ENCODE measurements at regions not wholly inside any gene's neighbourhood (a gene's known extent, or its start where the extent isn't known, plus 50 kb on each side); places are given as distances from the start of the nearest gene placed in this dataset.

DNA sequence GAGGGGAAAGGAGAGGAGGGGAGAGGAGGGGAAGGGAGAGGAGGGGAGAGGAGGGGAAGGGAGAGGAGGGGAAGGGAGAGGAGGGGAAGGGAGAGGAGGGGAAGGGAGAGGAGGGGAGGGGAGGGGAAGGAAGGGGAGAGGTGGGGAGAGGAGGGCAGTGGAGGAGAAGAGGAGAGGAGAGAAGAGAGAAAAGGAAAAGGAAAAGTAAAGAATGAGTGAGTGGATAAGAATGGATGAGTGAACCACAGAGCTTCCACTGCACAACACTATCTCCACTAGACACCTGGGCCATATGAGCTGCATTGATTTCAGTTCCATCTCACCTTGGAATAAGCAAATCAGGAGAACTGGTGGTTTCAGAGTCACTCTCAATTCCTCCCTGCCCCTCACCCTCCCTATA is 204.1 kb upstream of the TOX3 start:
- in situ Hi-C loops (cut with MboI), result no loop called here
- H4K20me1 ChIP-seq (ENCODE audit: control insufficient read depth, insufficient read depth), result no peaks in the 10 kb centered on the region
- H3K36me3 ChIP-seq (ENCODE audit: control insufficient read depth in 2 of 2, insufficient read depth in 2 of 2, low read length in 1 of 2), result no peaks in the 10 kb centered on the region
- DNase-seq (ENCODE audit: low read depth, low spot score) (no peak), FAIRE-seq (no peak), ATAC-seq (no peak)
- TF ChIP-seq NBN (IDR thresholded peaks at IDR 0.05), result no peak
- no peak for TF ChIP-seq CBX3 (IDR thresholded peaks at IDR 0.05; ENCODE audit: borderline replicate concordance, low read depth)
- H3K4me1 ChIP-seq (ENCODE audit: control insufficient read depth, insufficient read depth, low read length), result no peaks in the 10 kb centered on the region
- H3K4me3 ChIP-seq, result no peak overlapping the region
- ChIA-PET SMC1A (ENCODE audit: uncharacterized antibody, unreplicated experiment) (no interaction called here), CTCF (interaction anchor here (0.6 kb wide), 1 partner anchor 674 kb away, joined by 3 read pairs; no protein-coding TSS in a partner anchor), POLR2A (no interaction called here), RAD21 (ENCODE audit: unreplicated experiment) (no interaction called here)
- H3K79me2 ChIP-seq (ENCODE audit: control insufficient read depth, insufficient read depth, low read length), result no peaks in the 10 kb centered on the region
- no peaks in the 10 kb centered on the region; the same call in 2 of the 3 replicates for H3K9me3 ChIP-seq (replicated peaks; ENCODE audit: control insufficient read depth, insufficient read depth, low read length)
- H3K27ac ChIP-seq (ENCODE audit: control insufficient read depth, insufficient read depth), result no peak overlapping the region
- no peaks in the 10 kb centered on the region for H3K27me3 ChIP-seq (replicated peaks in 1 of 2; ENCODE audit: control insufficient read depth in 2 of 2, insufficient read depth in 2 of 2, low read length in 1 of 2)
- no peak overlapping the region for H3K4me2 ChIP-seq (ENCODE audit: control insufficient read depth, insufficient read depth)
- intact Hi-C loops (cut with micrococcal nuclease; ENCODE audit: unreplicated experiment), result no loop called here
- H3K9ac ChIP-seq (ENCODE audit: control insufficient read depth, insufficient read depth, low read length), result no peak overlapping the region
- no TSS peak for BruUV-seq (replicated peaks)
- no peak overlapping the region for H2AFZ ChIP-seq (ENCODE audit: control insufficient read depth, low read depth, low read length)

- ChIA-PET SMC1A (ENCODE audit: uncharacterized antibody, unreplicated experiment) (no interaction called here), CTCF (no interaction called here), POLR2A (no interaction called here), RAD21 (ENCODE audit: unreplicated experiment) (no interaction called here)
- DNase-seq (ENCODE audit: low read depth, low spot score) (no peak), FAIRE-seq (no peak), ATAC-seq (no peak)
- Histone ChIP-seq H3K4me2 (ENCODE audit: control insufficient read depth, insufficient read depth) (no peak overlapping the region), H3K79me2 (ENCODE audit: control insufficient read depth, insufficient read depth, low read length) (no peaks in the 10 kb centered on the region), H2AFZ (ENCODE audit: control insufficient read depth, low read depth, low read length) (no peak overlapping the region), H3K9ac (ENCODE audit: control insufficient read depth, insufficient read depth, low read length) (no peak overlapping the region), H3K9me3 (replicated peaks; ENCODE audit: control insufficient read depth, insufficient read depth, low read length) (no peaks in the 10 kb centered on the region; the same call in 2 of the 3 replicates), H4K20me1 (ENCODE audit: control insufficient read depth, insufficient read depth) (no peaks in the 10 kb centered on the region), H3K27ac (ENCODE audit: control insufficient read depth, insufficient read depth) (no peak overlapping the region), H3K4me3 (no peak overlapping the region), H3K27me3 (replicated peaks in 1 of 2; ENCODE audit: control insufficient read depth in 2 of 2, insufficient read depth in 2 of 2, low read length in 1 of 2) (no peaks in the 10 kb centered on the region), H3K4me1 (ENCODE audit: control insufficient read depth, insufficient read depth, low read length) (no peaks in the 10 kb centered on the region), H3K36me3 (ENCODE audit: control insufficient read depth in 2 of 2, insufficient read depth in 2 of 2, low read length in 1 of 2) (no peaks in the 10 kb centered on the region)
- WGBS (ENCODE audit: insufficient coverage, insufficient replicate concordance, low lambda C conversion rate, missing lambda C conversion rate), result 39% methylated on average over 4 of the region's 4 CpGs
- in situ Hi-C loops (cut with MboI) (no loop called here), intact Hi-C loops (cut with micrococcal nuclease; ENCODE audit: unreplicated experiment) (no loop called here)
- BruUV-seq (replicated peaks), result no TSS peak
- TF ChIP-seq TBL1XR1 (IDR thresholded peaks at IDR 0.05; ENCODE audit: low read depth, low read length) (no peak), KLF5 (IDR thresholded peaks at IDR 0.05; ENCODE audit: partially characterized antibody) (no peak), PBX3 (IDR thresholded peaks at IDR 0.05; ENCODE audit: insufficient replicate concordance, low read depth, low read length) (no peak), IRF4 (IDR thresholded peaks at IDR 0.05; ENCODE audit: low read depth, low read length) (no peak), ZNF592 (IDR thresholded peaks at IDR 0.05) (no peak), SUZ12 (IDR thresholded peaks at IDR 0.05; ENCODE audit: unreplicated experiment) (no peak), EZH2 (IDR thresholded peaks at IDR 0.05; ENCODE audit: borderline replicate concordance, control insufficient read depth, low read depth, low read length) (no peak), PRDM15 (CRISPR knock-in tag; IDR thresholded peaks at IDR 0.05) (no peak)
Measured at GRCh38 chr16:52748741-52749140, 201.8 kb upstream of the TOX3 start.

Measured in GM12878 (cell line).